ENCODE measurements at regions not wholly inside any gene's neighbourhood (a gene's known extent, or its start where the extent isn't known, plus 50 kb on each side); places are given as distances from the start of the nearest gene placed in this dataset.
A peak's percentile ranks its signal among the peaks of the same experiment; 100 is the strongest.
"Not testable (repeated sequence)": the region's sequence is repeated elsewhere in the genome, so short reads cannot be mapped to it uniquely, and the experiment has no call there.

- Histone ChIP-seq H3K9me3 (no peaks in the 10 kb centered on the region), H3K4me3 (no peak overlapping the region), H3K4me1 (no peaks in the 10 kb centered on the region), H3K36me3 (no peaks in the 10 kb centered on the region), H3K27me3 (no peaks in the 10 kb centered on the region), H3K27ac (no peak overlapping the region)
- DNase-seq: no peak
- TF ChIP-seq CTCF (IDR thresholded peaks at IDR 0.05): no peak
- TF ChIP-seq POLR2A (IDR thresholded peaks at IDR 0.05): no peak
These were observed 491.0 kb downstream of the SOX11 start for GRCh38 chr2:6183226-6183625.

- TF ChIP-seq POLR2A (IDR thresholded peaks at IDR 0.05) (no peak), CTCF (IDR thresholded peaks at IDR 0.05) (no peak)
- Histone ChIP-seq H3K4me1 (no peaks in the 10 kb centered on the region), H3K27me3 (no peaks in the 10 kb centered on the region), H3K36me3 (no peaks in the 10 kb centered on the region), H3K4me3 (no peak overlapping the region), H3K9me3 (no peaks in the 10 kb centered on the region), H3K27ac (no peak overlapping the region)
- DNase-seq: no peak
These were observed 492.5 kb downstream of the SOX11 start for GRCh38 chr2:6184532-6185292.

- Histone ChIP-seq H3K27me3 (no peaks in the 10 kb centered on the region), H3K4me1 (no peaks in the 10 kb centered on the region), H3K9me3 (no peaks in the 10 kb centered on the region), H3K27ac (peak overlapping the region in 1 of 4 donors; percentile 33), H3K4me3 (no peak overlapping the region), H3K36me3 (no peaks in the 10 kb centered on the region)
- TF ChIP-seq POLR2A (IDR thresholded peaks at IDR 0.05) (no peak), CTCF (IDR thresholded peaks at IDR 0.05) (no peak)
- DNase-seq: peak in 1 of 3 donors; percentile 78
These were observed 494.4 kb downstream of the SOX11 start for GRCh38 chr2:6186332-6187151.

GRCh38 chr2:6196449-6196848, 504.3 kb downstream of the SOX11 start:
- H3K36me3 ChIP-seq: no peaks in the 10 kb centered on the region

GRCh38 chr2:6198370-6198919, 506.3 kb downstream of the SOX11 start:
- not testable (repeated sequence) for DNase-seq, H3K36me3 ChIP-seq, H3K9me3 ChIP-seq, H3K27ac ChIP-seq, H3K27me3 ChIP-seq, H3K4me3 ChIP-seq
- peaks cover 0 to 11% (median 0%) of the 10 kb centered on the region in 4 donors for H3K4me1 ChIP-seq

More at GRCh38 chr2:6196449-6196848, 504.3 kb downstream of the SOX11 start:
- no peak overlapping the region for H3K27ac ChIP-seq
- DNase-seq: no peak
- H3K9me3 ChIP-seq: peaks cover 0 to 6% (median 0%) of the 10 kb centered on the region in 4 donors
- H3K27me3 ChIP-seq: no peaks in the 10 kb centered on the region
- TF ChIP-seq POLR2A (IDR thresholded peaks at IDR 0.05): no peak
- no peak for TF ChIP-seq CTCF (IDR thresholded peaks at IDR 0.05)
- no peaks in the 10 kb centered on the region for H3K4me1 ChIP-seq
- no peak overlapping the region for H3K4me3 ChIP-seq

- no peak for DNase-seq
- Histone ChIP-seq H3K27ac (no peak overlapping the region), H3K4me3 (no peak overlapping the region), H3K36me3 (no peaks in the 10 kb centered on the region), H3K4me1 (peaks cover 0 to 11% (median 0%) of the 10 kb centered on the region in 4 donors), H3K9me3 (peaks cover 0 to 6% (median 0%) of the 10 kb centered on the region in 4 donors), H3K27me3 (no peaks in the 10 kb centered on the region)
- no peak for TF ChIP-seq POLR2A (IDR thresholded peaks at IDR 0.05)
- TF ChIP-seq CTCF (IDR thresholded peaks at IDR 0.05): no peak
These were observed 510.6 kb downstream of the SOX11 start for GRCh38 chr2:6202756-6203155.

Data from Peyer's patch (tissue), 4 donors.